SK-N-SH (cell line): ENCODE measurements at regions not wholly inside any gene's neighbourhood (a gene's known extent, or its start where the extent isn't known, plus 50 kb on each side); places are given as distances from the start of the nearest gene placed in this dataset.

Source experiments
- TF ChIP-seq, protein P1 (sequence below): fragments of 200-600 bp; sonication (generic); IDR thresholded peaks from 2 replicates; pipeline ENCODE4 v1.6.1; 2017; ENCODE audit warnings: antibody characterized with exemption, mild to moderate bottlenecking, moderate library complexity
- TF ChIP-seq, protein P2 (sequence below): IDR thresholded peaks from 2 replicates; pipeline ENCODE4 v1.4.0; 2012; ENCODE audit warnings: low read depth

- TF ChIP-seq, protein P1, sequence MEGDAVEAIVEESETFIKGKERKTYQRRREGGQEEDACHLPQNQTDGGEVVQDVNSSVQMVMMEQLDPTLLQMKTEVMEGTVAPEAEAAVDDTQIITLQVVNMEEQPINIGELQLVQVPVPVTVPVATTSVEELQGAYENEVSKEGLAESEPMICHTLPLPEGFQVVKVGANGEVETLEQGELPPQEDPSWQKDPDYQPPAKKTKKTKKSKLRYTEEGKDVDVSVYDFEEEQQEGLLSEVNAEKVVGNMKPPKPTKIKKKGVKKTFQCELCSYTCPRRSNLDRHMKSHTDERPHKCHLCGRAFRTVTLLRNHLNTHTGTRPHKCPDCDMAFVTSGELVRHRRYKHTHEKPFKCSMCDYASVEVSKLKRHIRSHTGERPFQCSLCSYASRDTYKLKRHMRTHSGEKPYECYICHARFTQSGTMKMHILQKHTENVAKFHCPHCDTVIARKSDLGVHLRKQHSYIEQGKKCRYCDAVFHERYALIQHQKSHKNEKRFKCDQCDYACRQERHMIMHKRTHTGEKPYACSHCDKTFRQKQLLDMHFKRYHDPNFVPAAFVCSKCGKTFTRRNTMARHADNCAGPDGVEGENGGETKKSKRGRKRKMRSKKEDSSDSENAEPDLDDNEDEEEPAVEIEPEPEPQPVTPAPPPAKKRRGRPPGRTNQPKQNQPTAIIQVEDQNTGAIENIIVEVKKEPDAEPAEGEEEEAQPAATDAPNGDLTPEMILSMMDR: no peak
- TF ChIP-seq, protein P2, sequence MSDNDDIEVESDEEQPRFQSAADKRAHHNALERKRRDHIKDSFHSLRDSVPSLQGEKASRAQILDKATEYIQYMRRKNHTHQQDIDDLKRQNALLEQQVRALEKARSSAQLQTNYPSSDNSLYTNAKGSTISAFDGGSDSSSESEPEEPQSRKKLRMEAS: no peak
These were observed 101.5 kb upstream of the GALNT5 start for GRCh38 chr2:157155992-157156391.
